ENCODE measurements at regions not wholly inside any gene's neighbourhood (a gene's known extent, or its start where the extent isn't known, plus 50 kb on each side); places are given as distances from the start of the nearest gene placed in this dataset.

GRCh38 chr21:22343303-22343702 is 1345.1 kb downstream of the NCAM2 start:
- no peak overlapping the region for H3K4me3 Mint-ChIP-seq (ENCODE audit: unreplicated experiment)
- TF ChIP-seq, protein P1, sequence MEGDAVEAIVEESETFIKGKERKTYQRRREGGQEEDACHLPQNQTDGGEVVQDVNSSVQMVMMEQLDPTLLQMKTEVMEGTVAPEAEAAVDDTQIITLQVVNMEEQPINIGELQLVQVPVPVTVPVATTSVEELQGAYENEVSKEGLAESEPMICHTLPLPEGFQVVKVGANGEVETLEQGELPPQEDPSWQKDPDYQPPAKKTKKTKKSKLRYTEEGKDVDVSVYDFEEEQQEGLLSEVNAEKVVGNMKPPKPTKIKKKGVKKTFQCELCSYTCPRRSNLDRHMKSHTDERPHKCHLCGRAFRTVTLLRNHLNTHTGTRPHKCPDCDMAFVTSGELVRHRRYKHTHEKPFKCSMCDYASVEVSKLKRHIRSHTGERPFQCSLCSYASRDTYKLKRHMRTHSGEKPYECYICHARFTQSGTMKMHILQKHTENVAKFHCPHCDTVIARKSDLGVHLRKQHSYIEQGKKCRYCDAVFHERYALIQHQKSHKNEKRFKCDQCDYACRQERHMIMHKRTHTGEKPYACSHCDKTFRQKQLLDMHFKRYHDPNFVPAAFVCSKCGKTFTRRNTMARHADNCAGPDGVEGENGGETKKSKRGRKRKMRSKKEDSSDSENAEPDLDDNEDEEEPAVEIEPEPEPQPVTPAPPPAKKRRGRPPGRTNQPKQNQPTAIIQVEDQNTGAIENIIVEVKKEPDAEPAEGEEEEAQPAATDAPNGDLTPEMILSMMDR (IDR thresholded peaks at IDR 0.05; ENCODE audit: unreplicated experiment), result no peak
- no peaks in the 10 kb centered on the region for H3K9me3 Mint-ChIP-seq (ENCODE audit: unreplicated experiment)
- H3K27ac Mint-ChIP-seq (ENCODE audit: unreplicated experiment), result no peak overlapping the region
- H3K36me3 Mint-ChIP-seq (ENCODE audit: low read depth, unreplicated experiment), result no peaks in the 10 kb centered on the region
- H3K27me3 Mint-ChIP-seq (ENCODE audit: unreplicated experiment), result peaks cover 1% of the 10 kb centered on the region
- no peaks in the 10 kb centered on the region for H3K4me1 Mint-ChIP-seq (ENCODE audit: unreplicated experiment)
- no peak for DNase-seq (ENCODE audit: low spot score)

DNA sequence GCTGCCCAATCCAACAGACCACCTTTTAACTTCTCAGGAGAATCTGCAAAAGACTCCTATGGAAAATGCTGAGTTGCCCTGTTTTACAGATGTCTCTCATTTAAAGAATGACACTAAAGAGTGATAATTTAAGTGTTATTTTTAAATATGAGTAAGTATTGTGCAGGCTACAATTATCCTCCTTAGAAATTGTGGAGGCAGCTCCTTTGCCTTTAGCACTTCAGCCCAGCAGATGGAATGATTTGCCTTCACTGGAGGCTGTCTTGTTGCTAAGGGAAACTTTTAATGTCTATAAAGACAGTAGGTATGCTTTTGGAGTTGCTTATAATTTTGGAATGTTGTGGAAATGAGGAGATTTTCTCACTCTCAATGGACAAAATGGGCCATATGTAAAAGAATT is 1345.5 kb downstream of the NCAM2 start:
- Mint-ChIP-seq H3K36me3 (ENCODE audit: low read depth, unreplicated experiment) (no peaks in the 10 kb centered on the region), H3K4me3 (ENCODE audit: unreplicated experiment) (no peak overlapping the region), H3K9me3 (ENCODE audit: unreplicated experiment) (no peaks in the 10 kb centered on the region), H3K27me3 (ENCODE audit: unreplicated experiment) (peaks cover 1% of the 10 kb centered on the region), H3K27ac (ENCODE audit: unreplicated experiment) (no peak overlapping the region), H3K4me1 (ENCODE audit: unreplicated experiment) (no peaks in the 10 kb centered on the region)
- TF ChIP-seq, protein P1 (IDR thresholded peaks at IDR 0.05; ENCODE audit: unreplicated experiment), result no peak
- no peak for DNase-seq (ENCODE audit: low spot score)

DNA sequence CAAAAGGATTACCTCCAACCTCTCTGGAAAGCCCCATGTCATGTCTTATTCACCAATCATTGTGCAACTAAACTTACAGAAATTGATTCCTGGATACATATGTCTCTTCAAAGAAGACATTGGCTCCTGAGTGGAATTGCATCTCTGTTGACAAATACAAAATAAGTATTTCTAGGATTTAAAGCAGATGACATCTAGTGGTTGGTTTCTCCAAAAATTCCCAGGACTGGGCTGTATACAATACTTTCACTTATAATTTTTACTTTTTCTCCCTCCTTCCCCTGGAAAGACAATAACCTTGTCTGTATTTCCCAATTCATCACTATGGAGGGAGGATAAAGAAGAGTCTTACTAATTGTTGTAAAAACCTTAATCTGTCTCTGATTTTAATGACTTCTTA is 1347.4 kb downstream of the NCAM2 start:
- Mint-ChIP-seq H3K4me3 (ENCODE audit: unreplicated experiment) (no peak overlapping the region), H3K4me1 (ENCODE audit: unreplicated experiment) (no peaks in the 10 kb centered on the region), H3K27ac (ENCODE audit: unreplicated experiment) (no peak overlapping the region), H3K36me3 (ENCODE audit: low read depth, unreplicated experiment) (no peaks in the 10 kb centered on the region), H3K27me3 (ENCODE audit: unreplicated experiment) (no peaks in the 10 kb centered on the region), H3K9me3 (ENCODE audit: unreplicated experiment) (no peaks in the 10 kb centered on the region)
- TF ChIP-seq, protein P1 (IDR thresholded peaks at IDR 0.05; ENCODE audit: unreplicated experiment), result no peak
- DNase-seq (ENCODE audit: low spot score), result no peak

GRCh38 chr21:22346576-22346975 is 1348.4 kb downstream of the NCAM2 start:
- H3K27ac Mint-ChIP-seq (ENCODE audit: unreplicated experiment), result no peak overlapping the region
- no peaks in the 10 kb centered on the region for H3K36me3 Mint-ChIP-seq (ENCODE audit: low read depth, unreplicated experiment)
- no peak for DNase-seq (ENCODE audit: low spot score)
- H3K9me3 Mint-ChIP-seq (ENCODE audit: unreplicated experiment), result no peaks in the 10 kb centered on the region
- H3K4me3 Mint-ChIP-seq (ENCODE audit: unreplicated experiment), result no peak overlapping the region
- TF ChIP-seq, protein P1 (IDR thresholded peaks at IDR 0.05; ENCODE audit: unreplicated experiment), result no peak
- H3K27me3 Mint-ChIP-seq (ENCODE audit: unreplicated experiment), result no peaks in the 10 kb centered on the region
- H3K4me1 Mint-ChIP-seq (ENCODE audit: unreplicated experiment), result no peaks in the 10 kb centered on the region

- no peaks in the 10 kb centered on the region for H3K27me3 Mint-ChIP-seq (ENCODE audit: unreplicated experiment)
- no peak overlapping the region for H3K4me3 Mint-ChIP-seq (ENCODE audit: unreplicated experiment)
- H3K27ac Mint-ChIP-seq (ENCODE audit: unreplicated experiment), result no peak overlapping the region
- H3K36me3 Mint-ChIP-seq (ENCODE audit: low read depth, unreplicated experiment), result peaks cover 6% of the 10 kb centered on the region
- no peaks in the 10 kb centered on the region for H3K9me3 Mint-ChIP-seq (ENCODE audit: unreplicated experiment)
- H3K4me1 Mint-ChIP-seq (ENCODE audit: unreplicated experiment), result no peaks in the 10 kb centered on the region
- TF ChIP-seq, protein P1 (IDR thresholded peaks at IDR 0.05; ENCODE audit: unreplicated experiment), result no peak
- DNase-seq (ENCODE audit: low spot score), result no peak
These were observed 1352.9 kb downstream of the NCAM2 start for GRCh38 chr21:22351076-22351475.

All from endothelial cell (in vitro differentiated cells).